KMS-11 (cell line): ENCODE measurements at regions not wholly inside any gene's neighbourhood (a gene's known extent, or its start where the extent isn't known, plus 50 kb on each side); places are given as distances from the start of the nearest gene placed in this dataset.

Source experiments
- H2AFZ ChIP-seq: fragments of 200-600 bp; sonication (generic); 2 replicates; pipeline ENCODE4 v1.6.1; 2016; ENCODE audit warnings: antibody characterized with exemption, mixed run types, low read depth
- H3K27ac ChIP-seq: fragments of 200-600 bp; sonication (generic); 2 replicates; pipeline ENCODE4 v1.6.1; 2016; ENCODE audit warnings: mild to moderate bottlenecking, mixed run types
- H3K27me3 ChIP-seq: fragments of 200-600 bp; sonication (generic); 2 replicates; pipeline ENCODE4 v1.6.1; 2017; ENCODE audit warnings: mild to moderate bottlenecking, low read depth, mixed run types, moderate library complexity; ENCODE audit not compliant: insufficient read depth
- H3K36me3 ChIP-seq: fragments of 200-600 bp; sonication (generic); 2 replicates; pipeline ENCODE4 v1.6.1; 2017; ENCODE audit warnings: mild to moderate bottlenecking, mixed run types; ENCODE audit not compliant: insufficient read depth
- H3K4me1 ChIP-seq: fragments of 200-600 bp; sonication (generic); 2 replicates; pipeline ENCODE4 v1.6.1; 2016; ENCODE audit warnings: mild to moderate bottlenecking, low read depth, mixed run types; ENCODE audit not compliant: poor library complexity, severe bottlenecking
- H3K4me2 ChIP-seq: fragments of 200-600 bp; sonication (generic); 2 replicates; pipeline ENCODE4 v1.7.0; 2016; ENCODE audit warnings: mild to moderate bottlenecking, mixed run types
- H3K4me3 ChIP-seq: fragments of 200-600 bp; sonication (generic); IDR thresholded peaks from 2 replicates; pipeline ENCODE4 v1.6.1; 2017; ENCODE audit warnings: low read depth, low read length, mixed read lengths; ENCODE audit not compliant: insufficient read depth
- H3K79me2 ChIP-seq: fragments of 200-600 bp; sonication (generic); 2 replicates; pipeline ENCODE4 v1.6.1; 2016; ENCODE audit warnings: low read depth, mixed run types; ENCODE audit not compliant: insufficient read depth
- H3K9ac ChIP-seq: fragments of 200-600 bp; sonication (generic); 2 replicates; pipeline ENCODE4 v1.6.1; 2016; ENCODE audit warnings: mild to moderate bottlenecking, mixed run types
- H4K20me1 ChIP-seq: fragments of 200-600 bp; sonication (generic); 2 replicates; pipeline ENCODE4 v1.6.1; 2016; ENCODE audit warnings: mild to moderate bottlenecking, mixed run types; ENCODE audit not compliant: insufficient read depth
- TF ChIP-seq, protein P1 (sequence below): fragments of 200-600 bp; sonication (generic); conservative IDR thresholded peaks from 2 replicates; pipeline ENCODE4 v1.6.1; 2017; ENCODE audit warnings: low read depth, mild to moderate bottlenecking, antibody characterized with exemption, low read length, moderate library complexity, mixed read lengths

DNA sequence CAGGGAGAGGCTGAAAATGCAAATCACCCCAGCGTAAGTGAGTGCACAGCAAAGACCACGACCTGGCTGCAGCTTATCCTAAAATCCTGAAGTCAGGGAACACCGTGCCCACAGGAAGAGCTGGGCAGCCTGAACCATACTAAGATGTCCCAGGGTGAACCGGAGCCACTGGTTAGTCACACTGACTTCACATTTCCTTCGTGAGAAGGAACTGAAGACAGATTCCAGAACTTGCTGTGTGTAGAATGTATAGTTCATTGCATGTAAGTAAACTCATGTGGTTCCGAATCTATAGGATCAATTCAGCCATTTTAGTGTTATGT lies 84.6 kb upstream of the NDUFV2 start:
- H4K20me1 ChIP-seq = no peaks in the 10 kb centered on the region
- peak overlapping the region; percentile 86 for H2AFZ ChIP-seq
- H3K9ac ChIP-seq = peak overlapping the region; percentile 94
- peak overlapping the region; percentile 32 for H3K4me3 ChIP-seq
- TF ChIP-seq, protein P1, sequence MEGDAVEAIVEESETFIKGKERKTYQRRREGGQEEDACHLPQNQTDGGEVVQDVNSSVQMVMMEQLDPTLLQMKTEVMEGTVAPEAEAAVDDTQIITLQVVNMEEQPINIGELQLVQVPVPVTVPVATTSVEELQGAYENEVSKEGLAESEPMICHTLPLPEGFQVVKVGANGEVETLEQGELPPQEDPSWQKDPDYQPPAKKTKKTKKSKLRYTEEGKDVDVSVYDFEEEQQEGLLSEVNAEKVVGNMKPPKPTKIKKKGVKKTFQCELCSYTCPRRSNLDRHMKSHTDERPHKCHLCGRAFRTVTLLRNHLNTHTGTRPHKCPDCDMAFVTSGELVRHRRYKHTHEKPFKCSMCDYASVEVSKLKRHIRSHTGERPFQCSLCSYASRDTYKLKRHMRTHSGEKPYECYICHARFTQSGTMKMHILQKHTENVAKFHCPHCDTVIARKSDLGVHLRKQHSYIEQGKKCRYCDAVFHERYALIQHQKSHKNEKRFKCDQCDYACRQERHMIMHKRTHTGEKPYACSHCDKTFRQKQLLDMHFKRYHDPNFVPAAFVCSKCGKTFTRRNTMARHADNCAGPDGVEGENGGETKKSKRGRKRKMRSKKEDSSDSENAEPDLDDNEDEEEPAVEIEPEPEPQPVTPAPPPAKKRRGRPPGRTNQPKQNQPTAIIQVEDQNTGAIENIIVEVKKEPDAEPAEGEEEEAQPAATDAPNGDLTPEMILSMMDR = no peak
- peak overlapping the region; percentile 63 for H3K4me2 ChIP-seq
- H3K27ac ChIP-seq = peak overlapping the region; percentile 98
- H3K27me3 ChIP-seq = no peaks in the 10 kb centered on the region
- peaks cover 39% of the 10 kb centered on the region for H3K4me1 ChIP-seq
- H3K36me3 ChIP-seq = no peaks in the 10 kb centered on the region
- H3K79me2 ChIP-seq = no peaks in the 10 kb centered on the region

DNA sequence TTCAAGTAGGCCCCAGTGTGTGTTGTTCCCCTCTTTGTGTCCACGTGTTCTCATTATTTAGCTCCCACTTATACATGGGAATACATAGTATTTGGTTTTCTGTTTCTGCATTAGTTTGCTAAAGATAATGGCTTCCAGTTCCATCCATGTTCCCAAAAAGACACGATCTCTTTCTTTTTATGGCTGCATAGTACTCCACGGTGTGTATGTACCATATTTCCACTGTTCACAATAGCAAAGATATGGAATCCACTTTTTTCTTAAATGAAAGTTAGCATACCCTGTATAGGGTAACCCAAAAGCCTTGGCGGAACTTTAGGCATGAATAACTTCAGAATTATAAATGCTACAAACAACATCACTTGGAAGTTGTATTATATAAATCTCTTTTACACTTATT lies 83.4 kb upstream of the NDUFV2 start:
- H3K4me3 ChIP-seq = no peak overlapping the region
- H3K36me3 ChIP-seq = no peaks in the 10 kb centered on the region
- H3K4me2 ChIP-seq = no peak overlapping the region
- TF ChIP-seq, protein P1 = no peak
- H3K9ac ChIP-seq = no peak overlapping the region
- no peak overlapping the region for H2AFZ ChIP-seq
- H3K4me1 ChIP-seq = peaks cover 39% of the 10 kb centered on the region
- H4K20me1 ChIP-seq = no peaks in the 10 kb centered on the region
- H3K79me2 ChIP-seq = no peaks in the 10 kb centered on the region
- no peak overlapping the region for H3K27ac ChIP-seq
- no peaks in the 10 kb centered on the region for H3K27me3 ChIP-seq

DNA sequence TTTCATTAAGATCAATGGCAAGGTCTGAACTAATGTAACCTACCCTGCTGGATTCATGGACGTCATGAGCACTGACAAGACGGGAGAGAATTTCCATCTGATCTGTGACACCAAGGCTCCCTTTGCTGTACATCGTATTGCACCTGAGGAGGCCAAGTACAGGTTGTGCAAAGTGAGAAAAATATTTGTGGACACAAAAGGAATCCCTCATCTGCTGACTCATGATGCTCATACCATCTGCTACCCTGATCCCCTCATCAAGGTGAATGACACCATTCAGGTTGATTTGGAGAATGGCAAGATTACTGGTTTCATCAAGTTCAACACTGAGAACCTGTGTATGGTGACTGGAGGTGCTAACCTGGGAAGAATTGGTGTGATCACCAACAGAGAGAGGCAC lies 82.3 kb upstream of the NDUFV2 start:
- no peaks in the 10 kb centered on the region for H3K79me2 ChIP-seq
- H3K27ac ChIP-seq = no peak overlapping the region
- no peak overlapping the region for H3K4me3 ChIP-seq
- H3K4me2 ChIP-seq = no peak overlapping the region
- no peaks in the 10 kb centered on the region for H4K20me1 ChIP-seq
- TF ChIP-seq, protein P1 = no peak
- H3K27me3 ChIP-seq = no peaks in the 10 kb centered on the region
- H2AFZ ChIP-seq = no peak overlapping the region
- H3K9ac ChIP-seq = no peak overlapping the region
- H3K36me3 ChIP-seq = no peaks in the 10 kb centered on the region
- H3K4me1 ChIP-seq = peaks cover 39% of the 10 kb centered on the region

DNA sequence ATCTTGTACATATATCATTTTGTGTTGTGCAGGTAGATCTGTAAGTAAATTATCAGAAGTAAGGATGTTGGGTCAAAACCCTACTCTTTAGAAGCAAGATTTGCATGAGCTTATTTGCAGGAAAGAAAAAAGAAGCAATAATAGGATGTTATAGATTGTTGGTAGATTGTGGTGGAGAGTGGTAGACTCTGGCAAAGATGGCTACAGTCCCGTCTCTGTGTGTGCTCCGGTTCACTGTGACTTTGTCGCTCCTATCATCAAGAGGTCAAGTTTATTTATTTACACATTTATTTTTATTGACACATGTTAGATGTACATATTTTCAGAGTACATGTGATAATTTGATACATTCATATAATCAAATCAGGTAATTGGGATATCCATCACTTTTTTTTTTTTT lies 81.0 kb upstream of the NDUFV2 start:
- H2AFZ ChIP-seq = no peak overlapping the region
- no peak overlapping the region for H3K4me3 ChIP-seq
- no peaks in the 10 kb centered on the region for H3K27me3 ChIP-seq
- no peak overlapping the region for H3K4me2 ChIP-seq
- H3K36me3 ChIP-seq = no peaks in the 10 kb centered on the region
- peaks cover 30% of the 10 kb centered on the region for H3K4me1 ChIP-seq
- no peaks in the 10 kb centered on the region for H3K79me2 ChIP-seq
- TF ChIP-seq, protein P1 = no peak
- no peak overlapping the region for H3K9ac ChIP-seq
- no peak overlapping the region for H3K27ac ChIP-seq
- H4K20me1 ChIP-seq = no peaks in the 10 kb centered on the region
